Chondrocyte (in vitro differentiated cells): ENCODE measurements at regions not wholly inside any gene's neighbourhood (a gene's known extent, or its start where the extent isn't known, plus 50 kb on each side); places are given as distances from the start of the nearest gene placed in this dataset.

ENCODE experiments used
- DNase-seq: peaks from one replicate; pipeline ENCODE4 v3.0.0; 2021; ENCODE audit warnings: mixed read lengths, low spot score
- H3K27ac Mint-ChIP-seq: one replicate; pipeline ENCODE4 v1.8.0; 2021; ENCODE audit warnings: mild to moderate bottlenecking, moderate library complexity, mixed read lengths; ENCODE audit not compliant: unreplicated experiment
- H3K27me3 Mint-ChIP-seq: 2 replicates; pipeline ENCODE4 v1.8.0; 2021; ENCODE audit warnings: low read depth, mixed read lengths
- H3K36me3 Mint-ChIP-seq: 2 replicates; pipeline ENCODE4 v1.8.0; 2021; ENCODE audit warnings: low read depth, mixed read lengths
- H3K4me1 Mint-ChIP-seq: 2 replicates; pipeline ENCODE4 v1.8.0; 2021; ENCODE audit warnings: low read depth, mild to moderate bottlenecking, mixed read lengths
- H3K4me3 Mint-ChIP-seq: one replicate; pipeline ENCODE4 v1.8.0; 2021; ENCODE audit warnings: mild to moderate bottlenecking, moderate library complexity, mixed read lengths; ENCODE audit not compliant: unreplicated experiment
- H3K9me3 Mint-ChIP-seq: 2 replicates; pipeline ENCODE4 v1.8.0; 2021; ENCODE audit warnings: low read depth, mixed read lengths
- TF ChIP-seq, protein P1 (sequence below): fragments of 200-600 bp; sonication (generic); IDR thresholded peaks from 2 replicates; pipeline ENCODE4 v1.5.0; 2021; ENCODE audit warnings: antibody characterized with exemption, mild to moderate bottlenecking, moderate library complexity

DNA sequence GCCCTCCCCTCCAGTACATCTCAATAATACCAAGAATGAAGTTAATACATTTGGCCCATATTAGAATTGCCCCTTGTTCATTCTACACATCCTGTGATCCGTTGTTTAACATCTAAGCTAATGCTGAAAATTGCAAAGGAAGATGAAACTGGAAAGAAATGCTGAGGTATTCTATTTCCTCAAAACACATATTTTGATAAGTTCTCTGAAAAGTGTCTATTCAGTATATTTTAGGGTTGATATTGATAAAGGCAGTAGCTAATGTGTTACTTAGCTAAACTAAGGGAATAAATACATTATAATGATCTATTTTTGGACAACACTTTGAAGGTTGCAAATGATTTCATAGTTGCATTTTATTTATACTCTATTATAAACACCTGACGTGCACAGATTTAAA is 702.6 kb upstream of the ROBO1 start:
- Mint-ChIP-seq H3K27me3 (no peaks in the 10 kb centered on the region), H3K9me3 (no peaks in the 10 kb centered on the region), H3K4me3 (no peak overlapping the region), H3K27ac (no peak overlapping the region), H3K36me3 (no peaks in the 10 kb centered on the region), H3K4me1 (no peaks in the 10 kb centered on the region)
- TF ChIP-seq, protein P1, sequence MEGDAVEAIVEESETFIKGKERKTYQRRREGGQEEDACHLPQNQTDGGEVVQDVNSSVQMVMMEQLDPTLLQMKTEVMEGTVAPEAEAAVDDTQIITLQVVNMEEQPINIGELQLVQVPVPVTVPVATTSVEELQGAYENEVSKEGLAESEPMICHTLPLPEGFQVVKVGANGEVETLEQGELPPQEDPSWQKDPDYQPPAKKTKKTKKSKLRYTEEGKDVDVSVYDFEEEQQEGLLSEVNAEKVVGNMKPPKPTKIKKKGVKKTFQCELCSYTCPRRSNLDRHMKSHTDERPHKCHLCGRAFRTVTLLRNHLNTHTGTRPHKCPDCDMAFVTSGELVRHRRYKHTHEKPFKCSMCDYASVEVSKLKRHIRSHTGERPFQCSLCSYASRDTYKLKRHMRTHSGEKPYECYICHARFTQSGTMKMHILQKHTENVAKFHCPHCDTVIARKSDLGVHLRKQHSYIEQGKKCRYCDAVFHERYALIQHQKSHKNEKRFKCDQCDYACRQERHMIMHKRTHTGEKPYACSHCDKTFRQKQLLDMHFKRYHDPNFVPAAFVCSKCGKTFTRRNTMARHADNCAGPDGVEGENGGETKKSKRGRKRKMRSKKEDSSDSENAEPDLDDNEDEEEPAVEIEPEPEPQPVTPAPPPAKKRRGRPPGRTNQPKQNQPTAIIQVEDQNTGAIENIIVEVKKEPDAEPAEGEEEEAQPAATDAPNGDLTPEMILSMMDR = no peak
- no peak for DNase-seq

DNA sequence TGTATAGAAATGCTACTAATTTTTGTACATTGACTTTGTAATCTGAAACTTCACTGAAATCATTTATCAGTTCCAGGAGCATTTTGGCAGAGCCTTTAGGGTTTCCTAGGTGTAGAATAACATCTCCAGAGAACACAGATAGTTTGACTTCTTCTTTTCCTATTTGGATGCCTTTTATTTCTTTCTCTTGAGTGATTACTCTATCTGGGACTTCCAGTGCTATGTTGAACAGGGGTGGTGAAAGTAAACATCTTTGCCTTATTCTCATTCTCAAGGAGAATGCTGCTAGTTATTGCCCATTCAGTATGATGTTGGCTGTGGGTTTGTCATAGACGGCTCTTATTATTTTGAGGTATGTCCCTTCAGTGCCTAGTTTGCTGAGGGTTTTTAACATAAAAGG is 697.9 kb upstream of the ROBO1 start:
- TF ChIP-seq, protein P1 = no peak
- Mint-ChIP-seq H3K4me1 (no peaks in the 10 kb centered on the region), H3K27me3 (no peaks in the 10 kb centered on the region), H3K9me3 (no peaks in the 10 kb centered on the region), H3K4me3 (no peak overlapping the region), H3K36me3 (no peaks in the 10 kb centered on the region), H3K27ac (no peak overlapping the region)
- no peak for DNase-seq

DNA sequence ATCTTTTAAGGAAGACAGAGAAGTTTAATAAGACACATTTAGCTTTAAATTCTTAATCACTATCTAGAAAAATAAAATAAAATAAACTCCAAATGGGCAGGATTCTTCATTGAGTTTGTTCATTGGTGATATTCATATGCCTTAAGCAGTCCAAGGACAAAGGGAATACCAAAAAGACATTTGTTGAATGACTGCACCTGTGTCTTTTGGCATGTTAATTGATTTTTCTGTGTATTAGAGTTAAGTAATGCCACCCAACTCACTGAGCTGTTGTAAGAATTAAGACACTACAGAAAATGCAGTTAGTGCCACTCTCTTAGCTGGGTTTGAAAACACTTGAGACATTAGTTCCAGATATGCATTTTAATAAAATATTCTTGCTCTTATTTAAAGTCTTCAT is 683.6 kb upstream of the ROBO1 start:
- no peak for DNase-seq
- TF ChIP-seq, protein P1 = no peak
- Mint-ChIP-seq H3K9me3 (no peaks in the 10 kb centered on the region), H3K36me3 (no peaks in the 10 kb centered on the region), H3K4me1 (no peaks in the 10 kb centered on the region), H3K27ac (no peak overlapping the region), H3K4me3 (no peak overlapping the region), H3K27me3 (no peaks in the 10 kb centered on the region)

DNA sequence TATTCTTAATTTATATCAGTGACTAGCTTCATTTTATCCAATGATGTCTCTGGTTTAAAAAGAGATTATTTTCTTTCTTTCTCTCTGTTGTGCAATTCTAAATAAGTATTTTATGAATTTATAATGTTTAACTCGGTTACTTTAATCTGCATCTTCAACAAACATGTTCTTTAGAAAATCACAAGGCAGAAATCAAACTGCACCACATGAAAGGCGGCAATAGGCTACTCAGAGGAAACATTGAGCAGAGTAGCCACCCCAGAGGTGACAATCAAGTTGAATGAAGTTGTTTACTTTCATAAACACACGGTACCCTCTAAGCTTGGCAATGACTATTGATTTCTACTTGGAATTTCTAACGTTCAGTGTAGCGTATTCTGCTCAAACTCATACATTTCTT is 677.8 kb upstream of the ROBO1 start:
- no peaks in the 10 kb centered on the region for H3K36me3 Mint-ChIP-seq
- no peaks in the 10 kb centered on the region for H3K9me3 Mint-ChIP-seq
- TF ChIP-seq, protein P1 = no peak
- no peak for DNase-seq
- no peaks in the 10 kb centered on the region for H3K4me1 Mint-ChIP-seq
- H3K4me3 Mint-ChIP-seq = no peak overlapping the region
- no peaks in the 10 kb centered on the region for H3K27me3 Mint-ChIP-seq
- no peak overlapping the region for H3K27ac Mint-ChIP-seq

DNA sequence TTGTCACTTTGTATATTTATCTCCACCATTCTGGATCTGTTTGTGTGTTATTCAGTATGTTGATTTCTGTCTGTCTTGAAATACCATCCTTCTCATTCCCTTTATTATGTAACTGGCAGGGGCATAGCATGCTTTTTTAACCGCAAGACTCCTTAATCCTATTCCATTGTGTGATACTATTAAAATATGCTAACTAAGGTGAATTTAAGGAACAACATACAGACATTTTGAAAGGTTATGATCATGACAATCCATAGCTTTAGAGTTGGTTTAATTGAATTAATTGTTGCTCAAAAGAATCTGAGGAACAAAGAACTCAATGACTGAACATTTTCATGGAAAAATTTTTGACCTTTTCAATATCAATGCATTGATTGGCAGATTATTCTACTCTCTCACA is 677.3 kb upstream of the ROBO1 start:
- Mint-ChIP-seq H3K27ac (no peak overlapping the region), H3K4me1 (no peaks in the 10 kb centered on the region), H3K9me3 (no peaks in the 10 kb centered on the region), H3K36me3 (no peaks in the 10 kb centered on the region), H3K27me3 (no peaks in the 10 kb centered on the region), H3K4me3 (no peak overlapping the region)
- no peak for DNase-seq
- TF ChIP-seq, protein P1 = no peak
